ENCODE measurements at regions not wholly inside any gene's neighbourhood (a gene's known extent, or its start where the extent isn't known, plus 50 kb on each side); places are given as distances from the start of the nearest gene placed in this dataset.

DNA sequence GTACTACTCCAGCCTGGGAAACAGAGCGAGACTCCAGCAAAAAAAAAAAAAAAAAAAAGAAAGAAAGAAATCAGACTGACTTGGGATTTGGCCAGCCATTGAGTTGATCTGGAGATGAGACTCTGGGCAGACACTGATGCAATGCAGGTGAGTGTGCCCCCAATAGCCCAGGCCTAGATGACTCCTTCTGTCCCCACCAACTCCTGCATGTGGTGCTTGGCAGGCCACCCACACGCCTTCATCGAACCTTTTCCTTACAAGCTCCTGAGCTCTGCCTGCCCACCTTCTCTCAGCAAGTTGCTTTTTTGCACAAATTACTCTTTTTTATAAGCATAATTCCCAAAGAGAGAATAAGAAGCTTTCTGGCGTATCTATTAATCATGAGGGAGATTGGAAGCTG is 97.9 kb upstream of the MBNL2 start:
- ChIA-PET CTCF (interaction anchor here (1.8 kb wide), 1 partner anchor 12 kb away, joined by 3 read pairs; no protein-coding TSS in a partner anchor), POLR2A (no interaction called here)
- dilution Hi-C loops (cut with MboI; ENCODE audit: extremely low pct_ligation_motif_present, low sequenced_read_pairs) (loop anchor here (25.0 kb wide), 1 partner anchor 88 kb away; the partner anchor contains the start of gene MBNL2), intact Hi-C loops (cut with micrococcal nuclease) (no loop called here)
- no peaks in the 10 kb centered on the region for H3K79me2 ChIP-seq (ENCODE audit: control insufficient read depth, insufficient read depth, low read length)
- no peaks in the 10 kb centered on the region for H3K9me1 ChIP-seq (replicated peaks; ENCODE audit: control insufficient read depth, extremely low read depth, insufficient read depth, low read length)
- H3K27me3 ChIP-seq (ENCODE audit: control insufficient read depth in 2 of 2, insufficient read depth in 2 of 2, low read length in 2 of 2) = no peaks in the 10 kb centered on the region
- H3K27ac ChIP-seq (ENCODE audit: insufficient read depth, low read depth, low read length) = no peak overlapping the region
- H3K4me3 ChIP-seq (replicated peaks in 1 of 3; ENCODE audit: insufficient read depth in 1 of 3, low read depth in 1 of 3, low read length in 3 of 3) = no peak overlapping the region
- H4K20me1 ChIP-seq (replicated peaks; ENCODE audit: control insufficient read depth, extremely low read depth, insufficient read depth, low read length) = no peaks in the 10 kb centered on the region
- H3K4me2 ChIP-seq (ENCODE audit: insufficient read depth, low read length) = no peak overlapping the region
- no TSS peak for BruUV-seq (replicated peaks)
- no peak for FAIRE-seq
- DNase-seq (ENCODE audit: low read depth, low spot score) = no peak
- no peaks in the 10 kb centered on the region for H3K36me3 ChIP-seq (ENCODE audit: control insufficient read depth in 2 of 2, extremely low read depth in 1 of 2, insufficient read depth in 2 of 2, low read length in 2 of 2)
- no peaks in the 10 kb centered on the region for H3K9me3 ChIP-seq (replicated peaks; ENCODE audit: control insufficient read depth, insufficient read depth, low read length)
- H3K9ac ChIP-seq (replicated peaks; ENCODE audit: extremely low read depth, insufficient read depth, low read length) = no peak overlapping the region
- H2AFZ ChIP-seq (ENCODE audit: low read depth, low read length) = no peak overlapping the region
- TF ChIP-seq EZH2 (IDR thresholded peaks at IDR 0.05; ENCODE audit: borderline replicate concordance, low read depth, low read length, severe bottlenecking) (no peak), POLR2AphosphoS5 (IDR thresholded peaks at IDR 0.05; ENCODE audit: insufficient read depth, low read depth, low read length) (no peak), FOS (IDR thresholded peaks at IDR 0.05; ENCODE audit: borderline replicate concordance, insufficient read depth, low read length) (no peak), MYC (IDR thresholded peaks at IDR 0.05; ENCODE audit: low read depth, low read length) (no peak), POLR2A (IDR thresholded peaks at IDR 0.05; ENCODE audit: low read depth, low read length) (no peak), JUN (IDR thresholded peaks at IDR 0.05; ENCODE audit: borderline replicate concordance, insufficient read depth, insufficient read length, low read depth) (no peak), GATA2 (IDR thresholded peaks at IDR 0.05; ENCODE audit: insufficient read depth, insufficient read length, low read depth, low read length) (no peak)
- TF ChIP-seq, protein P1, sequence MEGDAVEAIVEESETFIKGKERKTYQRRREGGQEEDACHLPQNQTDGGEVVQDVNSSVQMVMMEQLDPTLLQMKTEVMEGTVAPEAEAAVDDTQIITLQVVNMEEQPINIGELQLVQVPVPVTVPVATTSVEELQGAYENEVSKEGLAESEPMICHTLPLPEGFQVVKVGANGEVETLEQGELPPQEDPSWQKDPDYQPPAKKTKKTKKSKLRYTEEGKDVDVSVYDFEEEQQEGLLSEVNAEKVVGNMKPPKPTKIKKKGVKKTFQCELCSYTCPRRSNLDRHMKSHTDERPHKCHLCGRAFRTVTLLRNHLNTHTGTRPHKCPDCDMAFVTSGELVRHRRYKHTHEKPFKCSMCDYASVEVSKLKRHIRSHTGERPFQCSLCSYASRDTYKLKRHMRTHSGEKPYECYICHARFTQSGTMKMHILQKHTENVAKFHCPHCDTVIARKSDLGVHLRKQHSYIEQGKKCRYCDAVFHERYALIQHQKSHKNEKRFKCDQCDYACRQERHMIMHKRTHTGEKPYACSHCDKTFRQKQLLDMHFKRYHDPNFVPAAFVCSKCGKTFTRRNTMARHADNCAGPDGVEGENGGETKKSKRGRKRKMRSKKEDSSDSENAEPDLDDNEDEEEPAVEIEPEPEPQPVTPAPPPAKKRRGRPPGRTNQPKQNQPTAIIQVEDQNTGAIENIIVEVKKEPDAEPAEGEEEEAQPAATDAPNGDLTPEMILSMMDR (IDR thresholded peaks at IDR 0.05; ENCODE audit: extremely low read depth in 1 of 2, insufficient read depth in 1 of 2, low read depth in 1 of 2, low read length in 2 of 2) = no peak
- TF ChIP-seq, protein P2, sequence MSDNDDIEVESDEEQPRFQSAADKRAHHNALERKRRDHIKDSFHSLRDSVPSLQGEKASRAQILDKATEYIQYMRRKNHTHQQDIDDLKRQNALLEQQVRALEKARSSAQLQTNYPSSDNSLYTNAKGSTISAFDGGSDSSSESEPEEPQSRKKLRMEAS (IDR thresholded peaks at IDR 0.05; ENCODE audit: insufficient read depth, insufficient read length) = no peak
- peaks cover 18% of the 10 kb centered on the region for H3K4me1 ChIP-seq (ENCODE audit: control insufficient read depth, extremely low read depth, insufficient read depth, low read length)

Measured in endothelial cell of umbilical vein (primary cell).